IPS-18a (cell line): ENCODE measurements at regions not wholly inside any gene's neighbourhood (a gene's known extent, or its start where the extent isn't known, plus 50 kb on each side); places are given as distances from the start of the nearest gene placed in this dataset.

Experiments
- H3K27ac ChIP-seq: one replicate; pipeline ENCODE4 v1.5.1; 2013; ENCODE audit warnings: low read length
- H3K27me3 ChIP-seq: one replicate; pipeline ENCODE4 v1.6.1; 2013; ENCODE audit warnings: mild to moderate bottlenecking, low read length; ENCODE audit not compliant: control insufficient read depth, insufficient read depth
- H3K36me3 ChIP-seq: one replicate; pipeline ENCODE4 v1.6.1; 2013; ENCODE audit warnings: low read depth, low read length; ENCODE audit not compliant: control insufficient read depth
- H3K4me1 ChIP-seq: one replicate; pipeline ENCODE4 v1.6.1; 2013; ENCODE audit warnings: low read depth, low read length; ENCODE audit not compliant: control insufficient read depth
- H3K4me3 ChIP-seq: one replicate; pipeline ENCODE4 v1.5.1; 2013; ENCODE audit warnings: low read length
- H3K9ac ChIP-seq: one replicate; pipeline ENCODE4 v1.6.1; 2013; ENCODE audit warnings: mild to moderate bottlenecking, low read length, moderate library complexity
- H3K9me3 ChIP-seq: one replicate; pipeline ENCODE4 v1.6.1; 2013; ENCODE audit warnings: low read depth, low read length; ENCODE audit not compliant: control insufficient read depth

GRCh38 chr14:54132496-54132895, 175.9 kb upstream of the BMP4 start:
- Histone ChIP-seq H3K9ac (no peak overlapping the region), H3K4me1 (no peaks in the 10 kb centered on the region), H3K27ac (no peak overlapping the region), H3K4me3 (no peak overlapping the region), H3K36me3 (no peaks in the 10 kb centered on the region), H3K9me3 (no peaks in the 10 kb centered on the region), H3K27me3 (no peaks in the 10 kb centered on the region)

- H3K27ac ChIP-seq, result no peak overlapping the region
- no peak overlapping the region for H3K9ac ChIP-seq
- no peaks in the 10 kb centered on the region for H3K27me3 ChIP-seq
- H3K4me1 ChIP-seq, result no peaks in the 10 kb centered on the region
- no peaks in the 10 kb centered on the region for H3K36me3 ChIP-seq
- H3K4me3 ChIP-seq, result no peak overlapping the region
- no peaks in the 10 kb centered on the region for H3K9me3 ChIP-seq
Observed at GRCh38 chr14:54133896-54134295, 177.3 kb upstream of the BMP4 start.

- no peaks in the 10 kb centered on the region for H3K9me3 ChIP-seq
Observed at GRCh38 chr14:54135804-54136280, 179.2 kb upstream of the BMP4 start.

GRCh38 chr14:54136894-54137613, 180.4 kb upstream of the BMP4 start:
- H3K9me3 ChIP-seq, result no peaks in the 10 kb centered on the region
- H3K27me3 ChIP-seq, result no peaks in the 10 kb centered on the region
- H3K27ac ChIP-seq, result no peak overlapping the region
- H3K36me3 ChIP-seq, result no peaks in the 10 kb centered on the region
- no peaks in the 10 kb centered on the region for H3K4me1 ChIP-seq
- no peak overlapping the region for H3K4me3 ChIP-seq
- no peak overlapping the region for H3K9ac ChIP-seq

More at GRCh38 chr14:54135804-54136280, 179.2 kb upstream of the BMP4 start:
- Histone ChIP-seq H3K27me3 (no peaks in the 10 kb centered on the region), H3K27ac (no peak overlapping the region), H3K4me3 (no peak overlapping the region), H3K9ac (no peak overlapping the region), H3K36me3 (no peaks in the 10 kb centered on the region), H3K4me1 (no peaks in the 10 kb centered on the region)

GRCh38 chr14:54137614-54137961, 181.0 kb upstream of the BMP4 start:
- Histone ChIP-seq H3K27me3 (no peaks in the 10 kb centered on the region), H3K4me1 (no peaks in the 10 kb centered on the region), H3K9me3 (no peaks in the 10 kb centered on the region), H3K9ac (no peak overlapping the region), H3K36me3 (no peaks in the 10 kb centered on the region), H3K27ac (no peak overlapping the region), H3K4me3 (no peak overlapping the region)

GRCh38 chr14:54138024-54138353, 181.4 kb upstream of the BMP4 start:
- no peaks in the 10 kb centered on the region for H3K9me3 ChIP-seq
- H3K36me3 ChIP-seq, result no peaks in the 10 kb centered on the region
- no peak overlapping the region for H3K9ac ChIP-seq
- H3K4me3 ChIP-seq, result no peak overlapping the region
- no peak overlapping the region for H3K27ac ChIP-seq
- no peaks in the 10 kb centered on the region for H3K4me1 ChIP-seq
- H3K27me3 ChIP-seq, result no peaks in the 10 kb centered on the region

GRCh38 chr14:54138354-54139038, 181.9 kb upstream of the BMP4 start:
- H3K4me3 ChIP-seq, result no peak overlapping the region
- H3K4me1 ChIP-seq, result no peaks in the 10 kb centered on the region
- no peak overlapping the region for H3K27ac ChIP-seq
- no peak overlapping the region for H3K9ac ChIP-seq
- H3K27me3 ChIP-seq, result no peaks in the 10 kb centered on the region
- H3K36me3 ChIP-seq, result no peaks in the 10 kb centered on the region
- H3K9me3 ChIP-seq, result no peaks in the 10 kb centered on the region

- no peaks in the 10 kb centered on the region for H3K4me1 ChIP-seq
- no peak overlapping the region for H3K27ac ChIP-seq
- H3K4me3 ChIP-seq, result no peak overlapping the region
- no peak overlapping the region for H3K9ac ChIP-seq
- H3K27me3 ChIP-seq, result no peaks in the 10 kb centered on the region
- no peaks in the 10 kb centered on the region for H3K9me3 ChIP-seq
- H3K36me3 ChIP-seq, result no peaks in the 10 kb centered on the region
Observed at GRCh38 chr14:54140551-54140950, 183.9 kb upstream of the BMP4 start.

- H3K4me3 ChIP-seq, result no peak overlapping the region
- no peaks in the 10 kb centered on the region for H3K9me3 ChIP-seq
- H3K36me3 ChIP-seq, result no peaks in the 10 kb centered on the region
- H3K9ac ChIP-seq, result no peak overlapping the region
- H3K27ac ChIP-seq, result no peak overlapping the region
- H3K4me1 ChIP-seq, result no peaks in the 10 kb centered on the region
- H3K27me3 ChIP-seq, result no peaks in the 10 kb centered on the region
Observed at GRCh38 chr14:54146601-54147000, 190.0 kb upstream of the BMP4 start.

- no peaks in the 10 kb centered on the region for H3K9me3 ChIP-seq
- H3K36me3 ChIP-seq, result no peaks in the 10 kb centered on the region
- H3K9ac ChIP-seq, result no peak overlapping the region
- H3K4me1 ChIP-seq, result no peaks in the 10 kb centered on the region
- H3K27me3 ChIP-seq, result no peaks in the 10 kb centered on the region
- no peak overlapping the region for H3K4me3 ChIP-seq
- H3K27ac ChIP-seq, result no peak overlapping the region
Observed at GRCh38 chr14:54147282-54147681, 190.7 kb upstream of the BMP4 start.

GRCh38 chr14:54147758-54148157, 191.1 kb upstream of the BMP4 start:
- no peak overlapping the region for H3K9ac ChIP-seq
- no peak overlapping the region for H3K4me3 ChIP-seq
- H3K27me3 ChIP-seq, result no peaks in the 10 kb centered on the region
- H3K36me3 ChIP-seq, result no peaks in the 10 kb centered on the region
- no peaks in the 10 kb centered on the region for H3K4me1 ChIP-seq
- H3K27ac ChIP-seq, result no peak overlapping the region
- no peaks in the 10 kb centered on the region for H3K9me3 ChIP-seq

- H3K9ac ChIP-seq, result no peak overlapping the region
- no peaks in the 10 kb centered on the region for H3K36me3 ChIP-seq
- H3K9me3 ChIP-seq, result no peaks in the 10 kb centered on the region
- H3K4me1 ChIP-seq, result no peaks in the 10 kb centered on the region
- H3K27ac ChIP-seq, result no peak overlapping the region
- no peak overlapping the region for H3K4me3 ChIP-seq
- no peaks in the 10 kb centered on the region for H3K27me3 ChIP-seq
Observed at GRCh38 chr14:54148251-54148650, 191.6 kb upstream of the BMP4 start.
